ENCODE measurements at regions not wholly inside any gene's neighbourhood (a gene's known extent, or its start where the extent isn't known, plus 50 kb on each side); places are given as distances from the start of the nearest gene placed in this dataset.

DNA sequence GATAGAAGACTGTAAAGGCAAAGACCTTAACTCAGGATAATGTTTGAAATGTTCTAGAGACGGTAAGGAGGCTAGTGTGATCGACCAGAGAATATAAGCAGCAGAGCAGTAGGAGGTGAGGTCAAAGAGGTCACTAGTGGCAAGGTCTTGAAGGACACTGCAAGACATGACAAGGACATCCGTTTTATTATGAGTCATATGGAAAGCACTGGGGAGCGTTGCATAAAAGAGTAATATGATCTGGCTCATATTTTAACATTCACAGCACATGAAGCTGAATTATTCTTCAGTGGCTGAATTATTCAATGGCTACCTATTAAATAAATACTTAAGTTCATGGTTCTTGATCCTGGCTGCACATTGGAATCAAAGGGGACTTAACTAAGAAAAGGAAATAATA lies 123.7 kb downstream of the SOX9 start:
- no peak overlapping the region for H3K4me3 ChIP-seq
- intact Hi-C loops (cut with DNase I; ENCODE audit: low total_unique reads), result no loop called here

GRCh38 chr17:72244956-72245355 lies 124.1 kb downstream of the SOX9 start:
- Histone ChIP-seq H3K36me3 (no peaks in the 10 kb centered on the region), H3K9me3 (peaks cover 0 to 10% (median 7%) of the 10 kb centered on the region in 3 donors), H3K4me3 (no peak overlapping the region), H3K27ac (no peak overlapping the region), H3K27me3 (no peaks in the 10 kb centered on the region), H3K4me1 (no peaks in the 10 kb centered on the region)
- no peak for TF ChIP-seq CTCF (IDR thresholded peaks at IDR 0.05)
- DNase-seq, result no peak
- intact Hi-C loops (cut with DNase I; ENCODE audit: low total_unique reads), result no loop called here

More for the DNA sequence above, 123.7 kb downstream of the SOX9 start:
- Histone ChIP-seq H3K27ac (no peak overlapping the region), H3K9me3 (peaks cover 0 to 10% (median 7%) of the 10 kb centered on the region in 3 donors), H3K36me3 (no peaks in the 10 kb centered on the region), H3K27me3 (no peaks in the 10 kb centered on the region), H3K4me1 (no peaks in the 10 kb centered on the region)
- DNase-seq, result no peak
- TF ChIP-seq CTCF (IDR thresholded peaks at IDR 0.05), result no peak

- Histone ChIP-seq H3K36me3 (no peaks in the 10 kb centered on the region), H3K4me1 (no peaks in the 10 kb centered on the region), H3K27ac (no peak overlapping the region), H3K27me3 (no peaks in the 10 kb centered on the region), H3K9me3 (peaks cover 0 to 3% (median 0%) of the 10 kb centered on the region in 3 donors), H3K4me3 (no peak overlapping the region)
- intact Hi-C loops (cut with DNase I; ENCODE audit: low total_unique reads), result no loop called here
- DNase-seq, result no peak
- no peak for TF ChIP-seq CTCF (IDR thresholded peaks at IDR 0.05)
Measured at GRCh38 chr17:72249441-72249840, 128.6 kb downstream of the SOX9 start.

GRCh38 chr17:72250206-72250605 lies 129.4 kb downstream of the SOX9 start:
- Histone ChIP-seq H3K27ac (no peak overlapping the region), H3K9me3 (no peaks in the 10 kb centered on the region), H3K4me3 (no peak overlapping the region), H3K36me3 (no peaks in the 10 kb centered on the region), H3K27me3 (no peaks in the 10 kb centered on the region), H3K4me1 (no peaks in the 10 kb centered on the region)
- intact Hi-C loops (cut with DNase I; ENCODE audit: low total_unique reads), result no loop called here
- no peak for DNase-seq
- TF ChIP-seq CTCF (IDR thresholded peaks at IDR 0.05), result no peak

GRCh38 chr17:72253597-72253996 lies 132.8 kb downstream of the SOX9 start:
- no peak overlapping the region for H3K4me3 ChIP-seq
- H3K27me3 ChIP-seq, result no peaks in the 10 kb centered on the region
- intact Hi-C loops (cut with DNase I; ENCODE audit: low total_unique reads), result no loop called here
- H3K27ac ChIP-seq, result no peak overlapping the region
- H3K4me1 ChIP-seq, result no peaks in the 10 kb centered on the region
- DNase-seq, result no peak
- no peaks in the 10 kb centered on the region for H3K36me3 ChIP-seq
- TF ChIP-seq CTCF (IDR thresholded peaks at IDR 0.05), result no peak
- H3K9me3 ChIP-seq, result no peaks in the 10 kb centered on the region

- H3K36me3 ChIP-seq, result no peaks in the 10 kb centered on the region
- H3K4me1 ChIP-seq, result no peaks in the 10 kb centered on the region
- intact Hi-C loops (cut with DNase I; ENCODE audit: low total_unique reads), result no loop called here
- H3K27ac ChIP-seq, result no peak overlapping the region
- no peaks in the 10 kb centered on the region for H3K9me3 ChIP-seq
- no peak for TF ChIP-seq CTCF (IDR thresholded peaks at IDR 0.05)
- no peaks in the 10 kb centered on the region for H3K27me3 ChIP-seq
- no peak for DNase-seq
- H3K4me3 ChIP-seq, result no peak overlapping the region
Measured at GRCh38 chr17:72254808-72255449, 134.1 kb downstream of the SOX9 start.
